Colonic mucosa (tissue), 4 donors: ENCODE measurements at regions not wholly inside any gene's neighbourhood (a gene's known extent, or its start where the extent isn't known, plus 50 kb on each side); places are given as distances from the start of the nearest gene placed in this dataset.

Source experiments
- DNase-seq: peaks from one replicate; pipeline ENCODE4 v3.0.0-alpha.2; 2020
- H3K27ac ChIP-seq: fragments of 200-600 bp; one replicate; pipeline ENCODE4 v1.8.0; 2021
- H3K27me3 ChIP-seq: fragments of 200-600 bp; one replicate; pipeline ENCODE4 v1.8.0; 2021
- H3K36me3 ChIP-seq: fragments of 200-600 bp; one replicate; pipeline ENCODE4 v1.8.0; 2021
- H3K4me1 ChIP-seq: fragments of 200-600 bp; one replicate; pipeline ENCODE4 v1.8.0; 2021; ENCODE audit warnings: mild to moderate bottlenecking
- H3K4me3 ChIP-seq: fragments of 200-600 bp; one replicate; pipeline ENCODE4 v1.8.0; 2021
- H3K9ac ChIP-seq, 2 donors: one replicate each; pipeline ENCODE4 v1.7.0; 2013; ENCODE audit warnings: control low read depth in 2 of 2, low read depth in 2 of 2, low read length in 2 of 2
- H3K9me3 ChIP-seq: fragments of 200-600 bp; one replicate; pipeline ENCODE4 v1.8.0; 2021
- intact Hi-C: fragments of 100-400 bp; cut with DNase I; formaldehyde crosslinking; loops from one replicate; pipeline ENCODE4 v1.14.1; 2022
- TF ChIP-seq, protein P1 (sequence below): fragments of 200-600 bp; IDR thresholded peaks from one replicate; pipeline ENCODE4 v1.8.0; 2022; ENCODE audit warnings: antibody characterized with exemption, mild to moderate bottlenecking
- donor health status: healthy.
- donor health status: DM: no; HTN: no; CAD: no.
- donor health status: DM: no; HTN: no; CAD: no.

DNA sequence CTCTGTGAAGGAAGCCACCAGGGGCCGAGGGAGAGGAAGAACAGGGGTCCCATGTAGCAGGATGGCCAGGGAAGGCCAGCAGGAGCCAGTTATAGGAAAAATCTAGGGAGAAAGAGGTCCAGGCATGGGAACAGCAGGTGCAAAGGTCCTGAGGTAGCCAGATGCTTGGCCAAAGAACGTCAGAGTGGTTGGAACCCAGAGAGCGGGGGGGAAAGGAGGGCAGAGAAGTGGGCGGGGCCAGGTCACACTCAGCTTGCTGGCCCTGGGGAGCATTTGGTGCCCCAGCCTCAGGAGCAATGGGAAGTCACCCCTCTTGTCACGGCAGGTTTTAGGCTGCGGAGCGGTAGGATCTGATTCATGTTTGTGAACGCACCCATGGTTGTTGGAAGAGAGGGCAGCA, 180.5 kb downstream of the PHETA1 start:
- Histone ChIP-seq H3K9ac (no peak overlapping the region), H3K27ac (no peak overlapping the region), H3K27me3 (no peaks in the 10 kb centered on the region), H3K9me3 (no peaks in the 10 kb centered on the region), H3K4me3 (no peak overlapping the region), H3K36me3 (no peaks in the 10 kb centered on the region), H3K4me1 (no peaks in the 10 kb centered on the region)
- DNase-seq: no peak
- intact Hi-C loops: no loop called here
- TF ChIP-seq, protein P1, sequence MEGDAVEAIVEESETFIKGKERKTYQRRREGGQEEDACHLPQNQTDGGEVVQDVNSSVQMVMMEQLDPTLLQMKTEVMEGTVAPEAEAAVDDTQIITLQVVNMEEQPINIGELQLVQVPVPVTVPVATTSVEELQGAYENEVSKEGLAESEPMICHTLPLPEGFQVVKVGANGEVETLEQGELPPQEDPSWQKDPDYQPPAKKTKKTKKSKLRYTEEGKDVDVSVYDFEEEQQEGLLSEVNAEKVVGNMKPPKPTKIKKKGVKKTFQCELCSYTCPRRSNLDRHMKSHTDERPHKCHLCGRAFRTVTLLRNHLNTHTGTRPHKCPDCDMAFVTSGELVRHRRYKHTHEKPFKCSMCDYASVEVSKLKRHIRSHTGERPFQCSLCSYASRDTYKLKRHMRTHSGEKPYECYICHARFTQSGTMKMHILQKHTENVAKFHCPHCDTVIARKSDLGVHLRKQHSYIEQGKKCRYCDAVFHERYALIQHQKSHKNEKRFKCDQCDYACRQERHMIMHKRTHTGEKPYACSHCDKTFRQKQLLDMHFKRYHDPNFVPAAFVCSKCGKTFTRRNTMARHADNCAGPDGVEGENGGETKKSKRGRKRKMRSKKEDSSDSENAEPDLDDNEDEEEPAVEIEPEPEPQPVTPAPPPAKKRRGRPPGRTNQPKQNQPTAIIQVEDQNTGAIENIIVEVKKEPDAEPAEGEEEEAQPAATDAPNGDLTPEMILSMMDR: no peak

DNA sequence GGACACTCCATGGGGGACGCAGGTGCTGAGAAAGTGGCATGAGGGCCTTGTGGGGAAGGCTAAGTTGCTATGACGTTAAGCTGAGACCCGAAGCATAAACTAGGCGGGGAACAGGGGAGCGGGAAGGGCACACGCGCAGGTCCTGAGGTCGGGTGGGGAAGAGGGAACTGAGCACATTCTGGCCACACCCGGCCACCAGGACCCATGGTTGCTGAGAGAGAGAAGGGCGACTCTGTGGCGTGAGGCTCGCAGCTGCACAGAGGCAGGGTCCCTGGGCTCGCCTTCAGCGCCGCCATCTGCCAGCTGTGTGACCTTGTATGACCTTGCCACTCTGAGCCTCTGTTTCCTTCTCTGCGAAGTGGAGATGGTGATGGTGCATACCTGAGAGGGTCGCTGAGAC, 182.5 kb downstream of the PHETA1 start:
- Histone ChIP-seq H3K27ac (no peak overlapping the region), H3K36me3 (no peaks in the 10 kb centered on the region), H3K27me3 (no peaks in the 10 kb centered on the region), H3K9me3 (no peaks in the 10 kb centered on the region), H3K9ac (no peak overlapping the region), H3K4me3 (no peak overlapping the region), H3K4me1 (no peaks in the 10 kb centered on the region)
- TF ChIP-seq, protein P1: no peak
- intact Hi-C loops: no loop called here
- DNase-seq: no peak

DNA sequence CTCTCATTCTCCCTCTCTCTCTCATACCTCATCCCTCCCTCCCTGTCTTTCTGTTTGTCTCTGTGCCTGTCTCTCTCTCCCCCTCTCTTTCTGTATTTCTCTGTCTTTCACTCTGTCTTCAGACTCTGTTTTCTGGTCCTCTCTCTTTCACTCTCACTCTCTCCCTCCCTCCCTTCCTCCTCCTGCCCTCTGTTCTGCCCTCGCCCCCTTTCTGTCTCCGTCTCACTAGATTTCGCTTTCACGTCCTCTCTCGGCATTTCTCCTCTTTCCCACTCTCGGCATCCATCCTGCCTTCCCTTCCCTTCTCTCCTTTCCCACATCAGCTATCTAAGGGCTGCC, 183.0 kb downstream of the PHETA1 start:
- intact Hi-C loops: no loop called here
- Histone ChIP-seq H3K36me3 (no peaks in the 10 kb centered on the region), H3K27ac (no peak overlapping the region), H3K9me3 (no peaks in the 10 kb centered on the region), H3K4me3 (no peak overlapping the region), H3K9ac (no peak overlapping the region), H3K27me3 (no peaks in the 10 kb centered on the region), H3K4me1 (no peaks in the 10 kb centered on the region)
- no peak for DNase-seq
- TF ChIP-seq, protein P1: no peak

DNA sequence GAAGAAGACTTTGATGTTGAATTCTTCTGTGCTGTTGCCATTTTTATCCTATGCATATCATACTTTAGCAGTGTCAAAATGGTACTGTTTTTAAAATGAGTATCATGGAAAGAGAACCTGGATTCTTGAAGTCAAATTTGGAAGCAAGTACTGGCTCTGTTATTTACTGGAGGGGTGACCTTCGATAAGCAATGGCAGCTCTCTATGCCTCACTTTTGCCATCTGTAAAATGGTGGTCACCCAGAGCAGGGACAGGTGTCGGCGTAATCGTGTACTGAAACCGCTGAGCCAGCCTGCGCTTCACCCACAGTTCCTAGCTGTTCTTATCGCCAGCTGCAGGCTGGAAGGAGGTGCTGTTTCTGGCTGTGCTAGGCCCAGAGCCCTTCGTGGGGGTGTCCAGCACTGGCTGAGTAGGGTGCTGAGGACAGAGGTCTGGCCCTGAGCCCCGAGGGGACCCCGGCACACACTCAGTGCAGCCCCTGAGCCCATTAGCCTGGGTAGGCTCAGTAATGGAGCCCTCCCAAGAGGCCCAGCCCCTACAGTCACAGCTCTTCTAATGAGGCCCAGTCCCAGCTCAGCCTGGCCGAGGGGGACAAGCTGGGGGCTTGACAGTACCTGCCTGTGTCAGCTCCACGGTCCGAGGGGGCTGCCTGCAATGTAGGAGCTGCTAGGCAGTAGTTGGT, 183.5 kb downstream of the PHETA1 start:
- intact Hi-C loops: no loop called here
- Histone ChIP-seq H3K27ac (no peak overlapping the region), H3K4me3 (no peak overlapping the region), H3K27me3 (no peaks in the 10 kb centered on the region), H3K9me3 (no peaks in the 10 kb centered on the region), H3K36me3 (no peaks in the 10 kb centered on the region), H3K9ac (no peak overlapping the region), H3K4me1 (no peaks in the 10 kb centered on the region)
- no peak for DNase-seq
- TF ChIP-seq, protein P1: no peak

GRCh38 chr12:111184161-111184560, 184.7 kb downstream of the PHETA1 start:
- no peak for DNase-seq
- H3K9ac ChIP-seq: no peak overlapping the region
- no peaks in the 10 kb centered on the region for H3K9me3 ChIP-seq
- no peaks in the 10 kb centered on the region for H3K27me3 ChIP-seq
- intact Hi-C loops: no loop called here
- TF ChIP-seq, protein P1: no peak
- H3K4me1 ChIP-seq: no peaks in the 10 kb centered on the region
- H3K36me3 ChIP-seq: no peaks in the 10 kb centered on the region
- H3K4me3 ChIP-seq: no peak overlapping the region
- no peak overlapping the region for H3K27ac ChIP-seq
